C4-2B (cell line): ENCODE measurements at regions not wholly inside any gene's neighbourhood (a gene's known extent, or its start where the extent isn't known, plus 50 kb on each side); places are given as distances from the start of the nearest gene placed in this dataset.

ENCODE experiments used
- ZFX ChIP-seq: fragments of 450-650 bp; IDR thresholded peaks from 2 replicates; pipeline ENCODE4 v1.6.1; 2017
- TF ChIP-seq, protein P1 (sequence below): fragments of 450-650 bp; conservative IDR thresholded peaks from 2 replicates; pipeline ENCODE4 v1.5.1; 2017; ENCODE audit warnings: mild to moderate bottlenecking

- TF ChIP-seq, protein P1, sequence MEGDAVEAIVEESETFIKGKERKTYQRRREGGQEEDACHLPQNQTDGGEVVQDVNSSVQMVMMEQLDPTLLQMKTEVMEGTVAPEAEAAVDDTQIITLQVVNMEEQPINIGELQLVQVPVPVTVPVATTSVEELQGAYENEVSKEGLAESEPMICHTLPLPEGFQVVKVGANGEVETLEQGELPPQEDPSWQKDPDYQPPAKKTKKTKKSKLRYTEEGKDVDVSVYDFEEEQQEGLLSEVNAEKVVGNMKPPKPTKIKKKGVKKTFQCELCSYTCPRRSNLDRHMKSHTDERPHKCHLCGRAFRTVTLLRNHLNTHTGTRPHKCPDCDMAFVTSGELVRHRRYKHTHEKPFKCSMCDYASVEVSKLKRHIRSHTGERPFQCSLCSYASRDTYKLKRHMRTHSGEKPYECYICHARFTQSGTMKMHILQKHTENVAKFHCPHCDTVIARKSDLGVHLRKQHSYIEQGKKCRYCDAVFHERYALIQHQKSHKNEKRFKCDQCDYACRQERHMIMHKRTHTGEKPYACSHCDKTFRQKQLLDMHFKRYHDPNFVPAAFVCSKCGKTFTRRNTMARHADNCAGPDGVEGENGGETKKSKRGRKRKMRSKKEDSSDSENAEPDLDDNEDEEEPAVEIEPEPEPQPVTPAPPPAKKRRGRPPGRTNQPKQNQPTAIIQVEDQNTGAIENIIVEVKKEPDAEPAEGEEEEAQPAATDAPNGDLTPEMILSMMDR: no peak
- TF ChIP-seq ZFX: no peak
Measured at GRCh38 chr3:71961891-71962290, 176.9 kb upstream of the PROK2 start.
